Endothelial cell of umbilical vein (primary cell): ENCODE measurements at regions not wholly inside any gene's neighbourhood (a gene's known extent, or its start where the extent isn't known, plus 50 kb on each side); places are given as distances from the start of the nearest gene placed in this dataset.

ENCODE experiments used
- BruUV-seq: library from RNA; stranded (reverse); fragments of 400-500 nt; replicated peaks from 2 replicates; lab custom pipeline; 2021; lab: Mats Ljungman, UMichigan
- CTCF ChIA-PET: fragments of 300-600, 350-600 bp; sonication (Branson Sonifier 250); formaldehyde crosslinking; loops from one replicate; lab custom pipeline; 2021; ENCODE audit warnings: antibody characterized with exemption, inconsistent platforms; lab: Charles Lee
- POLR2A ChIA-PET: fragments of 300-600, 350-600 bp; sonication (Branson Sonifier 250); formaldehyde crosslinking; loops from one replicate; lab custom pipeline; 2021; ENCODE audit warnings: antibody characterized with exemption, inconsistent platforms; lab: Charles Lee
- DNase-seq: peaks from one replicate; pipeline ENCODE4 v3.0.0-alpha.2; 2011; ENCODE audit warnings: low read depth, low spot score
- FAIRE-seq: peaks from 2 replicates; lab custom pipeline; 2011; peaks lifted over from hg19 to GRCh38; lab: Jason Lieb, UNC
- H2AFZ ChIP-seq: 2 replicates; pipeline ENCODE4 v1.6.0; 2012; ENCODE audit warnings: low read depth, low read length, control low read depth, inconsistent platforms
- H3K27ac ChIP-seq: 2 replicates; pipeline ENCODE4 v1.5.1; 2011; ENCODE audit warnings: low read depth, mild to moderate bottlenecking, control low read depth, low read length, moderate library complexity; ENCODE audit not compliant: insufficient read depth
- H3K27me3 ChIP-seq, 2 experiments: 2 replicates each; pipeline versions ENCODE4 v1.6.0 to v1.6.1; 2011; ENCODE audit warnings: low read length in 2 of 2, mixed read lengths in 1 of 2; ENCODE audit not compliant: control insufficient read depth in 2 of 2, insufficient read depth in 2 of 2
- H3K36me3 ChIP-seq, 2 experiments: 2 replicates in 1 of 2; 3 replicates in 1 of 2; pipeline ENCODE4 v1.5.1; 2011; ENCODE audit warnings: low read length in 2 of 2, mild to moderate bottlenecking in 1 of 2, moderate library complexity in 1 of 2; ENCODE audit not compliant: control insufficient read depth in 2 of 2, insufficient read depth in 2 of 2; ENCODE audit errors: extremely low read depth in 1 of 2
- H3K4me1 ChIP-seq: 3 replicates; pipeline ENCODE4 v1.5.1; 2011; ENCODE audit warnings: mild to moderate bottlenecking, low read length; ENCODE audit not compliant: control insufficient read depth, insufficient read depth; ENCODE audit errors: extremely low read depth
- H3K4me2 ChIP-seq: 2 replicates; pipeline ENCODE4 v1.6.1; 2011; ENCODE audit warnings: low read length, control low read depth, mixed read lengths; ENCODE audit not compliant: insufficient read depth
- H3K4me3 ChIP-seq, 3 experiments: fragments of 200-600 bp in 1 of 3; sonication (generic), shearing (Covaris generic) in 1 of 3; replicated peaks in 1 of 3; 2 replicates each; pipeline ENCODE4 v1.5.1; 2011 to 2016; ENCODE audit warnings: control low read depth in 3 of 3, low read length in 3 of 3, mild to moderate bottlenecking in 2 of 3, inconsistent platforms in 1 of 3, low read depth in 1 of 3, moderate library complexity in 1 of 3; ENCODE audit not compliant: insufficient read depth in 1 of 3
- H3K79me2 ChIP-seq: 2 replicates; pipeline ENCODE4 v1.6.0; 2012; ENCODE audit warnings: low read length, inconsistent platforms; ENCODE audit not compliant: control insufficient read depth, insufficient read depth
- H3K9ac ChIP-seq: replicated peaks from 2 replicates; pipeline ENCODE3; 2011; ENCODE audit warnings: low read length, control low read depth; ENCODE audit not compliant: insufficient read depth; ENCODE audit errors: extremely low read depth
- H3K9me1 ChIP-seq: replicated peaks from 3 replicates; pipeline ENCODE4 v1.6.0; 2011; ENCODE audit warnings: mild to moderate bottlenecking, low read length; ENCODE audit not compliant: control insufficient read depth, insufficient read depth; ENCODE audit errors: extremely low read depth
- H3K9me3 ChIP-seq: replicated peaks from 2 replicates; pipeline ENCODE4 v1.5.1; 2012; ENCODE audit warnings: low read length, inconsistent platforms; ENCODE audit not compliant: control insufficient read depth, insufficient read depth
- H4K20me1 ChIP-seq: replicated peaks from 2 replicates; pipeline ENCODE3; 2011; ENCODE audit warnings: mild to moderate bottlenecking, low read length; ENCODE audit not compliant: control insufficient read depth, insufficient read depth; ENCODE audit errors: extremely low read depth
- CTCF ChIP-seq, 2 donors: IDR thresholded peaks; 1 replicate in 1 of 2; 2 replicates in 1 of 2; pipeline ENCODE4 v1.5.1; 2011; ENCODE audit warnings: low read length in 2 of 2, mild to moderate bottlenecking in 2 of 2, moderate library complexity in 2 of 2, control low read depth in 1 of 2, inconsistent platforms in 1 of 2, low read depth in 1 of 2; ENCODE audit not compliant: insufficient read depth in 1 of 2; ENCODE audit errors: extremely low read depth in 1 of 2
- EZH2 ChIP-seq: IDR thresholded peaks from 2 replicates; pipeline ENCODE4 v1.6.1; 2012; ENCODE audit warnings: borderline replicate concordance, low read depth, mild to moderate bottlenecking, moderate library complexity, low read length, inconsistent platforms; ENCODE audit not compliant: severe bottlenecking
- FOS ChIP-seq: IDR thresholded peaks from 2 replicates; pipeline ENCODE4 v1.6.1; 2011; ENCODE audit warnings: mild to moderate bottlenecking, low read length, moderate library complexity, borderline replicate concordance; ENCODE audit not compliant: insufficient read depth
- GATA2 ChIP-seq: IDR thresholded peaks from 2 replicates; pipeline ENCODE4 v1.7.0; 2011; ENCODE audit warnings: low read depth, mild to moderate bottlenecking, moderate library complexity, mixed read lengths, low read length; ENCODE audit not compliant: insufficient read length, insufficient read depth
- JUN ChIP-seq: IDR thresholded peaks from 2 replicates; pipeline ENCODE4 v1.6.1; 2011; ENCODE audit warnings: borderline replicate concordance, low read depth; ENCODE audit not compliant: insufficient read length, insufficient read depth
- MAX ChIP-seq: IDR thresholded peaks from 2 replicates; pipeline ENCODE4 v1.6.1; 2011; ENCODE audit not compliant: insufficient read depth, insufficient read length
- MYC ChIP-seq: IDR thresholded peaks from one replicate; pipeline ENCODE4 v1.6.1; 2011; ENCODE audit warnings: mild to moderate bottlenecking, low read depth, low read length
- POLR2A ChIP-seq: IDR thresholded peaks from 2 replicates; pipeline ENCODE4 v1.6.1; 2012; ENCODE audit warnings: low read depth, mild to moderate bottlenecking, control low read depth, low read length
- POLR2AphosphoS5 ChIP-seq: IDR thresholded peaks from 2 replicates; pipeline ENCODE4 v1.6.1; 2012; ENCODE audit warnings: low read depth, mild to moderate bottlenecking, control low read depth, low read length, moderate library complexity; ENCODE audit not compliant: insufficient read depth
- dilution Hi-C: fragments of 300-500 bp; cut with MboI; formaldehyde crosslinking; loops from one replicate; pipeline ENCODE4 v1.15.0; 2019; ENCODE audit warnings: low sequenced_read_pairs; ENCODE audit not compliant: extremely low pct_ligation_motif_present
- intact Hi-C: fragments of 100-400 bp; cut with micrococcal nuclease; formaldehyde crosslinking; loops from one replicate; pipeline ENCODE4 v1.10.0; 2022

- DNase-seq, result no peak
- Histone ChIP-seq H4K20me1 (no peaks in the 10 kb centered on the region), H3K27ac (no peak overlapping the region), H2AFZ (no peak overlapping the region), H3K4me1 (no peaks in the 10 kb centered on the region), H3K9ac (no peak overlapping the region), H3K9me1 (no peaks in the 10 kb centered on the region), H3K9me3 (no peaks in the 10 kb centered on the region), H3K4me3 (no peak overlapping the region), H3K36me3 (no peaks in the 10 kb centered on the region), H3K27me3 (no peaks in the 10 kb centered on the region), H3K79me2 (no peaks in the 10 kb centered on the region), H3K4me2 (no peak overlapping the region)
- BruUV-seq, result no TSS peak
- POLR2A ChIA-PET, result no interaction called here
- CTCF ChIA-PET, result no interaction called here
- TF ChIP-seq EZH2, result no peak
- no peak for TF ChIP-seq MYC
- no peak for TF ChIP-seq CTCF (IDR thresholded peaks at IDR 0.05; ENCODE audit: extremely low read depth in 1 of 2, insufficient read depth in 1 of 2, low read depth in 1 of 2, low read length in 2 of 2)
- TF ChIP-seq GATA2, result no peak
- no peak for TF ChIP-seq JUN
- TF ChIP-seq FOS, result no peak
- TF ChIP-seq POLR2AphosphoS5, result no peak
- no peak for TF ChIP-seq POLR2A
- no peak for TF ChIP-seq MAX
- FAIRE-seq, result no peak
- dilution Hi-C loops (no loop called here), intact Hi-C loops (no loop called here)
These were observed 253.0 kb upstream of the PPFIA2 start for GRCh38 chr12:82012176-82012575.
